NOMO-1 treated with DMSO at 0.1 percent for 48 hours (cell line): ENCODE measurements at regions not wholly inside any gene's neighbourhood (a gene's known extent, or its start where the extent isn't known, plus 50 kb on each side); places are given as distances from the start of the nearest gene placed in this dataset.

ENCODE experiments used
- DNase-seq: peaks from one replicate; lab custom pipeline; 2025; ENCODE audit not compliant: unreplicated experiment; lab: John Stamatoyannopoulos, UW

GRCh38 chr17:79374087-79374689, 236.7 kb downstream of the RBFOX3 start:
- DNase-seq, result no peak

GRCh38 chr17:79372470-79373238, 238.2 kb downstream of the RBFOX3 start:
- no peak for DNase-seq

- no peak for DNase-seq
Measured at GRCh38 chr17:79371984-79372383, 238.9 kb downstream of the RBFOX3 start.

- no peak for DNase-seq
Measured at GRCh38 chr17:79370594-79370993, 240.3 kb downstream of the RBFOX3 start.

- no peak for DNase-seq
Measured at GRCh38 chr17:79370126-79370525, 240.7 kb downstream of the RBFOX3 start.

- no peak for DNase-seq
Measured at GRCh38 chr17:79369532-79369931, 241.3 kb downstream of the RBFOX3 start.

- no peak for DNase-seq
Measured at GRCh38 chr17:79369001-79369400, 241.8 kb downstream of the RBFOX3 start.

GRCh38 chr17:79368521-79368920, 242.3 kb downstream of the RBFOX3 start:
- DNase-seq, result no peak

- no peak for DNase-seq
Measured at GRCh38 chr17:79366988-79367571, 243.8 kb downstream of the RBFOX3 start.

GRCh38 chr17:79365836-79366770, 244.7 kb downstream of the RBFOX3 start:
- DNase-seq, result no peak

- DNase-seq, result no peak
Measured at GRCh38 chr17:79365351-79365750, 245.5 kb downstream of the RBFOX3 start.

- no peak for DNase-seq
Measured at GRCh38 chr17:79364315-79365094, 246.3 kb downstream of the RBFOX3 start.

GRCh38 chr17:79363552-79364275, 247.1 kb downstream of the RBFOX3 start:
- DNase-seq, result no peak

- no peak for DNase-seq
Measured at GRCh38 chr17:79362772-79363305, 248.0 kb downstream of the RBFOX3 start.

- no peak for DNase-seq
Measured at GRCh38 chr17:79361873-79362771, 248.7 kb downstream of the RBFOX3 start.

- no peak for DNase-seq
Measured at GRCh38 chr17:79361221-79361734, 249.6 kb downstream of the RBFOX3 start.

- no peak for DNase-seq
Measured at GRCh38 chr17:79360196-79360595, 250.7 kb downstream of the RBFOX3 start.

- no peak for DNase-seq
Measured at GRCh38 chr17:79356839-79357447, 253.9 kb downstream of the RBFOX3 start.
